ENCODE measurements at regions not wholly inside any gene's neighbourhood (a gene's known extent, or its start where the extent isn't known, plus 50 kb on each side); places are given as distances from the start of the nearest gene placed in this dataset.
A peak's percentile ranks its signal among the peaks of the same experiment; 100 is the strongest.

DNA sequence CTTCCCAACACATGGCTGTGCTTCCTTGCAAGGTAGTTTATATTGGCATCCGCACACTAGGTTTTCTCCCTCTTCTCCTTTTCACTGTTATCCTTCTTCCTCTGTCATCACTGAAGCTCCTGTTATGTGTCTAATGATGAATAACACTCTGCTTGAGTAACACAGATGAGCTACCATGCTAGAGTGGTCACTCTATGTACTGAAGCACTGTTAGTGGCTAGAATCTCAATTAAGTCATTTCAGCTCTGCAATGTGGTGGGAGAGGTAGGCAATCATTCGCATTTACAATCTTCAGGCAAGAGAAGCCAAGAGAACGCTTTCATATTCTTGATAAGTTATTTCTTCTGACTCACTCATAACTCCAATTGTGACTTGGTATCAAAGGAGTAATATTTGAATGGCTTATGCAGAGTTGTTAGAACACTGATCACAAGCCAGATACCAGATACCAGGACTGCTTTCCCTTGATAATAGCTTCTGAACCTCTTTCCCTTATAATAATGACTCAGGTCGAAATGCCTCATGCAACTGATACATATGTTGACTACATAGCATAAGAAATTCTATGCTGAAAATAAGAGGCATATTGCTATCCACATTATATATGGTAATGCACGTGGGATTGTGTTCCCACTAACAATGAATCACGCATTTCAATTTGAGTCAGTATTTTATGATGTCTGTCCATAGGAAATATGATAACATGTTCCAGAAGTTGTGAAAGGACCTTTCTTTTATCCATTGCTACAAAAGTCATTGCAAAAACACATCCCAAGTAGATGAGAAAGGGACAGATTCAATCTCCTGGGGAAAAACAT is 158.0 kb upstream of the HS3ST3A1 start:
- Histone ChIP-seq H3K27me3 (no peaks in the 10 kb centered on the region), H3K4me3 (no peak overlapping the region), H3K27ac (replicated peaks in 1 of 4) (no peak overlapping the region), H3K4me1 (no peaks in the 10 kb centered on the region), H3K9me3 (no peaks in the 10 kb centered on the region), H3K36me3 (no peaks in the 10 kb centered on the region)
- intact Hi-C loops (cut with DNase I): no loop called here
- 74% methylated on average over 6 of the region's 6 CpGs for WGBS
- TF ChIP-seq POLR2AphosphoS5 (IDR thresholded peaks at IDR 0.05) (no peak), EP300 (IDR thresholded peaks at IDR 0.05) (no peak), POLR2A (IDR thresholded peaks at IDR 0.05; ENCODE audit: low read depth) (no peak)
- TF ChIP-seq, protein P1, sequence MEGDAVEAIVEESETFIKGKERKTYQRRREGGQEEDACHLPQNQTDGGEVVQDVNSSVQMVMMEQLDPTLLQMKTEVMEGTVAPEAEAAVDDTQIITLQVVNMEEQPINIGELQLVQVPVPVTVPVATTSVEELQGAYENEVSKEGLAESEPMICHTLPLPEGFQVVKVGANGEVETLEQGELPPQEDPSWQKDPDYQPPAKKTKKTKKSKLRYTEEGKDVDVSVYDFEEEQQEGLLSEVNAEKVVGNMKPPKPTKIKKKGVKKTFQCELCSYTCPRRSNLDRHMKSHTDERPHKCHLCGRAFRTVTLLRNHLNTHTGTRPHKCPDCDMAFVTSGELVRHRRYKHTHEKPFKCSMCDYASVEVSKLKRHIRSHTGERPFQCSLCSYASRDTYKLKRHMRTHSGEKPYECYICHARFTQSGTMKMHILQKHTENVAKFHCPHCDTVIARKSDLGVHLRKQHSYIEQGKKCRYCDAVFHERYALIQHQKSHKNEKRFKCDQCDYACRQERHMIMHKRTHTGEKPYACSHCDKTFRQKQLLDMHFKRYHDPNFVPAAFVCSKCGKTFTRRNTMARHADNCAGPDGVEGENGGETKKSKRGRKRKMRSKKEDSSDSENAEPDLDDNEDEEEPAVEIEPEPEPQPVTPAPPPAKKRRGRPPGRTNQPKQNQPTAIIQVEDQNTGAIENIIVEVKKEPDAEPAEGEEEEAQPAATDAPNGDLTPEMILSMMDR (IDR thresholded peaks at IDR 0.05): no peak
- DNase-seq (ENCODE audit: extremely low spot score): no peak

DNA sequence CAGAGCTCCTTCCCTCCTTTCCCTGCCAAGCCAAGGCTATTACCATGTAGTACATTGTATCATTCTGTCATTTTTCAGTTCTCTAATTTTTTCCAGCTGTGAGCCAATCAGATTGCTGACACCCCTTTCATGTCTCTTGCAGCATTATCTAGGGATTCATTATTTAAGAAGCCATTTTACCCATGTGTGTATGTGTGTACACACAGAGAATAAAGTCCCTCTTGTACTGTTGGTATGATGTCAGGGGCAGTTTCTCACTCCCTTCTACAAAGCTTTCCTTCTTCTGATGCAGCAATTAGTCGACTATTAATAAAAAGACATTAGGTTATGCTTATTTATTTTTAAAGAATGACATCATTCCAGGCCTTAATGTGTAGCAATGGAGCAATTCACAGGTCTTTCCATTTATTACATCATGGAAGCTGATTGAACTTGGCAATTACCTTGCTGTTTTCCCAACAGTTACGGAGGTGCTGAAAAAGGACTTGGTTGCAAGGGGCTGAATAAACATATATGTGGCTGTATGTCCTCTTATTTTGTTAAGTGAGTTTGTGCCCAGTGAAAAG is 159.4 kb upstream of the HS3ST3A1 start:
- intact Hi-C loops (cut with DNase I): no loop called here
- no peak for DNase-seq (ENCODE audit: extremely low spot score)
- Histone ChIP-seq H3K4me3 (no peak overlapping the region), H3K27me3 (no peaks in the 10 kb centered on the region), H3K4me1 (no peaks in the 10 kb centered on the region), H3K9me3 (no peaks in the 10 kb centered on the region), H3K27ac (replicated peaks in 1 of 4) (no peak overlapping the region), H3K36me3 (no peaks in the 10 kb centered on the region)
- WGBS: 92% methylated on average over 2 of the region's 2 CpGs
- TF ChIP-seq EP300 (IDR thresholded peaks at IDR 0.05): no peak
- TF ChIP-seq, protein P1 (IDR thresholded peaks at IDR 0.05): no peak
- no peak for TF ChIP-seq POLR2A (IDR thresholded peaks at IDR 0.05; ENCODE audit: low read depth)
- no peak for TF ChIP-seq POLR2AphosphoS5 (IDR thresholded peaks at IDR 0.05)

GRCh38 chr17:13765701-13766100 is 164.0 kb upstream of the HS3ST3A1 start:
- DNase-seq (ENCODE audit: extremely low spot score): peak; percentile 50
- intact Hi-C loops (cut with DNase I): no loop called here
- Histone ChIP-seq H3K4me3 (no peak overlapping the region), H3K27ac (replicated peaks in 1 of 4) (no peak overlapping the region), H3K27me3 (no peaks in the 10 kb centered on the region), H3K4me1 (peaks cover 0 to 4% (median 0%) of the 10 kb centered on the region in 4 donors), H3K9me3 (peaks cover 0 to 10% (median 4%) of the 10 kb centered on the region in 4 donors), H3K36me3 (no peaks in the 10 kb centered on the region)
- TF ChIP-seq POLR2A (IDR thresholded peaks at IDR 0.05; ENCODE audit: low read depth) (no peak), POLR2AphosphoS5 (IDR thresholded peaks at IDR 0.05) (no peak), EP300 (IDR thresholded peaks at IDR 0.05) (no peak)
- TF ChIP-seq, protein P1 (IDR thresholded peaks at IDR 0.05): no peak
- 65% methylated on average over 2 of the region's 2 CpGs for WGBS

DNA sequence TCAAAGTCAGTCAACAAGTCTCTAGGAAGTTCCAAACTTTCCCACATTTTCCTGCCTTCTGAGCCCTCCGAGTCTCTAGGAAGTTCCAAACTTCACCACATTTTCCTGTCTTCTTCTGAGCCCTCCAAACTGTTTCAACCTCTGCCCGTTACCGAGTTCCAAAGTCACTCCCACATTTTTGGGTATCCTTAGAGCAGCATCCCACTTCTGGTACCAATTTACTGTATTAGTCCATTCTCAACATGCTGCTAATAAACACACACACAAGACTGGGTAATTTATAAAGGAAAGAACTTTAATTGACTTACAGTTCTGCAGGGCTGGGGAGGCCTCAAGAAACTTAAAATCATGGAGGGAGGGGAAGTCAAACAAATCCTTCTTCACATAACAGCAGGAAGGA is 169.0 kb upstream of the HS3ST3A1 start:
- WGBS: 84% methylated on average over 3 of the region's 3 CpGs
- TF ChIP-seq EP300 (IDR thresholded peaks at IDR 0.05): no peak
- no peak for TF ChIP-seq POLR2A (IDR thresholded peaks at IDR 0.05; ENCODE audit: low read depth)
- TF ChIP-seq POLR2AphosphoS5 (IDR thresholded peaks at IDR 0.05): no peak
- TF ChIP-seq, protein P1 (IDR thresholded peaks at IDR 0.05): no peak
- Histone ChIP-seq H3K4me1 (peaks cover 0 to 4% (median 0%) of the 10 kb centered on the region in 4 donors), H3K9me3 (peaks cover 0 to 10% (median 4%) of the 10 kb centered on the region in 4 donors), H3K36me3 (no peaks in the 10 kb centered on the region), H3K27ac (replicated peaks in 1 of 4) (no peak overlapping the region), H3K4me3 (no peak overlapping the region), H3K27me3 (no peaks in the 10 kb centered on the region)
- intact Hi-C loops (cut with DNase I): no loop called here
- no peak for DNase-seq (ENCODE audit: extremely low spot score)

Measured in esophagus muscularis mucosa (tissue), 4 donors.